ENCODE measurements at regions not wholly inside any gene's neighbourhood (a gene's known extent, or its start where the extent isn't known, plus 50 kb on each side); places are given as distances from the start of the nearest gene placed in this dataset.

DNA sequence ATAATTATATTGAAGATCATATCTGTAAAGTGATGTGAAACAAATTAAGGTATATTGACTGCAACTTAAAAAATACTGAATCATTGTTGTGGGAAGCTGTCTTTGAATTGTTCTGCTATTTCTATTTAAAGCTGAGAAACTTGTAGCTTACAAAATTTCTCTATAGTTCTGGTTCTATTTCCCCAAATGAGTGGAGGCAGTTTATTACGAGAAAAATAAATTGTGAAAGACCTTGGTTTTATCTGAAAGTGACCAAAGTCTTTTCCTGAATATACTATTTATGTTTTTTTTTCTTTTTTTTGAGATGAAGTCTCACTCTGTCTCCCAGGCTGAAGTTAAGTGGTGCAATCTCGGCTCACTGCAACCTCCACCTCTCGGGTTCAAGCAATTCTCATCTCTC is 165.4 kb downstream of the SH3BGRL start:
- H3K4me2 ChIP-seq (ENCODE audit: low read depth, low read length): no peak overlapping the region
- H3K9ac ChIP-seq (ENCODE audit: insufficient read depth, low read depth, low read length): no peak overlapping the region
- intact Hi-C loops (cut with micrococcal nuclease; ENCODE audit: unreplicated experiment): no loop called here
- H4K20me1 ChIP-seq (ENCODE audit: insufficient read depth, low read length): no peaks in the 10 kb centered on the region
- H2AFZ ChIP-seq (ENCODE audit: low read length): no peak overlapping the region
- CTCF ChIA-PET (ENCODE audit: low intra/inter-chr PET ratio, low total read pairs): no interaction called here
- in situ Hi-C loops (cut with HindIII; ENCODE audit: extremely low pct_ligation_motif_present, low pct_unique_long_range_greater_than_20kb): no loop called here
- ATAC-seq (no peak), DNase-seq (ENCODE audit: low spot score) (no peak), FAIRE-seq (no peak)
- H3K9me3 ChIP-seq (ENCODE audit: low read length): no peaks in the 10 kb centered on the region
- H3K36me3 ChIP-seq (replicated peaks in 1 of 2; ENCODE audit: control insufficient read depth in 1 of 2, insufficient read depth in 2 of 2, low read length in 2 of 2): no peaks in the 10 kb centered on the region
- H3K27me3 ChIP-seq (ENCODE audit: control insufficient read depth in 1 of 2, insufficient read depth in 2 of 2, low read length in 2 of 2): no peaks in the 10 kb centered on the region
- H3K4me3 ChIP-seq (replicated peaks in 1 of 3; ENCODE audit: insufficient read depth in 1 of 3, low read depth in 2 of 3, low read length in 3 of 3): no peak overlapping the region
- H3K79me2 ChIP-seq (ENCODE audit: insufficient read depth, low read length): no peaks in the 10 kb centered on the region
- no peak overlapping the region for H3K27ac ChIP-seq (ENCODE audit: extremely low read length, insufficient read depth, low read length)
- H3K4me1 ChIP-seq (ENCODE audit: insufficient read depth, low read length): no peaks in the 10 kb centered on the region
- TF ChIP-seq CTCF (CRISPR knock-in tag; IDR thresholded peaks at IDR 0.05) (no peak), SRSF4 (IDR thresholded peaks at IDR 0.05; ENCODE audit: low read depth, low read length, poor library complexity, severe bottlenecking) (no peak), FUBP1 (CRISPR knock-in tag; IDR thresholded peaks at IDR 0.05; ENCODE audit: borderline replicate concordance) (no peak), NFYC (CRISPR knock-in tag; IDR thresholded peaks at IDR 0.05) (no peak), MTF1 (CRISPR knock-in tag; IDR thresholded peaks at IDR 0.05) (no peak), ZNF33A (CRISPR knock-in tag; IDR thresholded peaks at IDR 0.05; ENCODE audit: borderline replicate concordance) (no peak), PLSCR1 (CRISPR knock-in tag; IDR thresholded peaks at IDR 0.05; ENCODE audit: borderline replicate concordance) (no peak), CCDC6 (CRISPR knock-in tag; IDR thresholded peaks at IDR 0.05) (no peak), ZBTB21 (CRISPR knock-in tag; IDR thresholded peaks at IDR 0.05) (no peak), BRCA1 (CRISPR knock-in tag; IDR thresholded peaks at IDR 0.05) (no peak), ARNT (IDR thresholded peaks at IDR 0.05) (no peak), ZNF747 (CRISPR knock-in tag; IDR thresholded peaks at IDR 0.05; ENCODE audit: borderline replicate concordance) (no peak), NFE2 (CRISPR knock-in tag; IDR thresholded peaks at IDR 0.05) (no peak), ESRRA (CRISPR knock-in tag; IDR thresholded peaks at IDR 0.05; ENCODE audit: low read depth) (no peak), ARHGAP35 (CRISPR knock-in tag; IDR thresholded peaks at IDR 0.05; ENCODE audit: borderline replicate concordance) (no peak), ATF1 (CRISPR knock-in tag; IDR thresholded peaks at IDR 0.05) (no peak), IRX3 (CRISPR knock-in tag; IDR thresholded peaks at IDR 0.05; ENCODE audit: borderline replicate concordance, low read depth) (no peak), TCF12 (IDR thresholded peaks at IDR 0.05) (no peak), TCF12 (CRISPR knock-in tag; IDR thresholded peaks at IDR 0.05) (no peak)
- TF ChIP-seq, protein P1, sequence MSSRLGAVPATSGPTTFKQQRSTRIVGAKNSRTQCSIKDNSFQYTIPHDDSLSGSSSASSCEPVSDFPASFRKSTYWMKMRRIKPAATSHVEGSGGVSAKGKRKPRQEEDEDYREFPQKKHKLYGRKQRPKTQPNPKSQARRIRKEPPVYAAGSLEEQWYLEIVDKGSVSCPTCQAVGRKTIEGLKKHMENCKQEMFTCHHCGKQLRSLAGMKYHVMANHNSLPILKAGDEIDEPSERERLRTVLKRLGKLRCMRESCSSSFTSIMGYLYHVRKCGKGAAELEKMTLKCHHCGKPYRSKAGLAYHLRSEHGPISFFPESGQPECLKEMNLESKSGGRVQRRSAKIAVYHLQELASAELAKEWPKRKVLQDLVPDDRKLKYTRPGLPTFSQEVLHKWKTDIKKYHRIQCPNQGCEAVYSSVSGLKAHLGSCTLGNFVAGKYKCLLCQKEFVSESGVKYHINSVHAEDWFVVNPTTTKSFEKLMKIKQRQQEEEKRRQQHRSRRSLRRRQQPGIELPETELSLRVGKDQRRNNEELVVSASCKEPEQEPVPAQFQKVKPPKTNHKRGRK (CRISPR knock-in tag; IDR thresholded peaks at IDR 0.05): no peak
- 3% methylated on average over 3 of the region's 3 CpGs for WGBS (ENCODE audit: low lambda C conversion rate)
- POLR2A ChIA-PET: no interaction called here
- no TSS peak for BruUV-seq (replicated peaks)
